Tibial artery (tissue), 4 donors: ENCODE measurements at regions not wholly inside any gene's neighbourhood (a gene's known extent, or its start where the extent isn't known, plus 50 kb on each side); places are given as distances from the start of the nearest gene placed in this dataset.
"Not testable (repeated sequence)": the region's sequence is repeated elsewhere in the genome, so short reads cannot be mapped to it uniquely, and the experiment has no call there.

ENCODE experiments used
- DNase-seq, 2 donors: peaks; one replicate each; pipeline ENCODE4 v3.0.0-alpha.2; 2019
- H3K27ac ChIP-seq, 2 donors: fragments of 200-600 bp; sonication (generic) in 1 of 2; 1 replicate in 1 of 2; 2 replicates in 1 of 2; pipeline ENCODE4 v1.5.1; 2018 to 2019; ENCODE audit warnings: mild to moderate bottlenecking in 1 of 2
- H3K27me3 ChIP-seq, 2 donors: fragments of 200-600 bp; sonication (generic) in 1 of 2; one replicate each; pipeline versions ENCODE4 v1.5.1 to v1.6.0; 2016 to 2019
- H3K36me3 ChIP-seq, 3 donors: fragments of 200-600 bp; sonication (generic) in 2 of 3; one replicate each; pipeline ENCODE4 v1.5.1; 2016 to 2019; ENCODE audit warnings: mild to moderate bottlenecking in 2 of 3
- H3K4me1 ChIP-seq, 4 donors: fragments of 200-600 bp; sonication (generic) in 2 of 4; 1 replicate in 3 of 4; 2 replicates in 1 of 4; pipeline ENCODE4 v1.5.1; 2016 to 2019
- H3K4me3 ChIP-seq, 2 donors: fragments of 200-600 bp; sonication (generic) in 1 of 2; 1 replicate in 1 of 2; 2 replicates in 1 of 2; pipeline ENCODE4 v1.5.1; 2018 to 2019; ENCODE audit warnings: mild to moderate bottlenecking in 2 of 2
- H3K9me3 ChIP-seq, 3 donors: fragments of 200-600 bp; sonication (generic) in 1 of 3; one replicate each; pipeline ENCODE4 v1.5.1; 2016 to 2019
- intact Hi-C: fragments of 100-400 bp; cut with DNase I; formaldehyde crosslinking; loops from one replicate; pipeline ENCODE4 v1.15.0; 2023; ENCODE audit warnings: low total_unique reads
- TF ChIP-seq, protein P1 (sequence below), 2 experiments: fragments of 200-600 bp in 1 of 2; fragments of 450-650 bp in 1 of 2; IDR thresholded peaks; one replicate each; pipeline ENCODE4 v1.5.1; 2017 to 2019; ENCODE audit warnings: antibody characterized with exemption in 2 of 2, mild to moderate bottlenecking in 1 of 2, moderate library complexity in 1 of 2

DNA sequence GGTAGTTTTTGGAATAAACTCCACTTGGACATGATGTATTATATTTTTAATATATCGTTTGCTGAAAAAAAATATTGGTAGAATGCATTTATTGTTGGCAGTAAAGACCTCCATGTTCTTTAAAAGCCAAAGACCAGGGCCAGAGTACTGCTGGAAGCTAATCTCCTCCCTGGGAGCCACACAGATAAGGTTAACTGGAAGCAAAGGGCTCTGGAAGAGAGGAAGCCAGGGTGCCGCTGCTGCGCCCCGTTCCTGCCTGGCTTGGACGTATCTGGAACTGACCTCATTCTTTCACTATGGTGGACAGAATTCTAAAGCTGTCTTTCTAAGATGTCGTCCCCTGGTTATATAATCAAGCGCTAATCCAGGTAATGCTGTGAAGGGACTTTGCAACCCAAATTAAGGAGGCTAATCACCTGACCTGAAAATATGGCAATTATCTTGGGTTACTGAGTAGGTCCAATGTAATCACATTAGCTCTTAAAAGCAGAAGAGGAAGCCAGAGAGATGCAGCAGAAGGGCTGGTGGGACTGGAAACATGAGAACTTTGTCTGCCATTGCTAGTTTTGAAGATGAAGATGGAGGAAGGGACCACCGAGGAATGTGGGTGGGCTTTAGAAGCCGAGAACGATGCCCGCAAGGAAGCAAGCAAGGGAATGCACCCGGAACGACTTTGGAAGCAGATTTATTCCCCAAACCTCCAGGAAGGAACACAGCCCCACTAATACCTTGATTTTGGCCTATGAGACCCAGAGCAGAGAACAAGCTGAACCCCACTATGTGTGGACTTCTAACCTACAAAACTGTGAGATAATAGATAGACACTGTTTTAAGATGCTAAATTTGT, 167.7 kb upstream of the KCNJ15 start:
- intact Hi-C loops = no loop called here
- Histone ChIP-seq H3K9me3 (no peaks in the 10 kb centered on the region), H3K36me3 (no peaks in the 10 kb centered on the region), H3K4me3 (no peak overlapping the region), H3K27me3 (peaks cover 0 to 5% of the 10 kb centered on the region in 2 donors), H3K27ac (no peak overlapping the region), H3K4me1 (no peaks in the 10 kb centered on the region)
- DNase-seq = no peak
- TF ChIP-seq, protein P1, sequence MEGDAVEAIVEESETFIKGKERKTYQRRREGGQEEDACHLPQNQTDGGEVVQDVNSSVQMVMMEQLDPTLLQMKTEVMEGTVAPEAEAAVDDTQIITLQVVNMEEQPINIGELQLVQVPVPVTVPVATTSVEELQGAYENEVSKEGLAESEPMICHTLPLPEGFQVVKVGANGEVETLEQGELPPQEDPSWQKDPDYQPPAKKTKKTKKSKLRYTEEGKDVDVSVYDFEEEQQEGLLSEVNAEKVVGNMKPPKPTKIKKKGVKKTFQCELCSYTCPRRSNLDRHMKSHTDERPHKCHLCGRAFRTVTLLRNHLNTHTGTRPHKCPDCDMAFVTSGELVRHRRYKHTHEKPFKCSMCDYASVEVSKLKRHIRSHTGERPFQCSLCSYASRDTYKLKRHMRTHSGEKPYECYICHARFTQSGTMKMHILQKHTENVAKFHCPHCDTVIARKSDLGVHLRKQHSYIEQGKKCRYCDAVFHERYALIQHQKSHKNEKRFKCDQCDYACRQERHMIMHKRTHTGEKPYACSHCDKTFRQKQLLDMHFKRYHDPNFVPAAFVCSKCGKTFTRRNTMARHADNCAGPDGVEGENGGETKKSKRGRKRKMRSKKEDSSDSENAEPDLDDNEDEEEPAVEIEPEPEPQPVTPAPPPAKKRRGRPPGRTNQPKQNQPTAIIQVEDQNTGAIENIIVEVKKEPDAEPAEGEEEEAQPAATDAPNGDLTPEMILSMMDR (IDR thresholded peaks at IDR 0.05) = no peak

DNA sequence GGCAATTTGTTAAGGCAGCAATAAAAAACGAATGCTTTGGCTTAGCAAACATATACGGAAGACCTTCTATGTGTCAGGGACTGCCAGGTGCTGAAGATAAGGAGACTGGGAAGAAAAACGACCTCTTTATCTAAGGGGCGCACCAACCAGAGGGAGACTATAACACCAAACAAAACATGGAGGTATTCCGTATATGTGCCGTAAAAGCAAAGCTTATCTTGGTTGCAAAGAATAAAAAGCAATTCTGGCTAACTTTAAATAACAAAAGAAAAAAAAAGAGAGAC, 167.1 kb upstream of the KCNJ15 start:
- H3K9me3 ChIP-seq = no peaks in the 10 kb centered on the region
- TF ChIP-seq, protein P1 (IDR thresholded peaks at IDR 0.05) = no peak
- intact Hi-C loops = no loop called here

DNA sequence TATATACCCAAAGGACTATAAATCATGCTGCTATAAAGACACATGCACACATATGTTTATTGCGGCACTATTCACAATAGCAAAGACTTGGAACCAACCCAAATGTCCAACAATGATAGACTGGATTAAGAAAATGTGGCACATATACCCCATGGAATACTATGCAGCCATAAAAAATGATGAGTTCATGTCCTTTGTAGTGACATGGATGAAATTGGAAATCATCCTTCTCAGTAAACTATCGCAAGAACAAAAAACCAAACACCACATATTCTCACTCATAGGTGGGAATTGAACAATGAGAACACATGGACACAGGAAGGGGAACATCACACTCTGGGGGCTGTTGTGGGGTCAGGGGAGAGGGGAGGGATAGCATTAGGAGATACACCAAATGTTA, 165.7 kb upstream of the KCNJ15 start:
- H3K4me3 ChIP-seq, intact Hi-C loops, H3K27ac ChIP-seq, H3K4me1 ChIP-seq, DNase-seq, H3K27me3 ChIP-seq, H3K36me3 ChIP-seq, H3K9me3 ChIP-seq: not testable (repeated sequence)

More for the DNA sequence above, 167.1 kb upstream of the KCNJ15 start:
- Histone ChIP-seq H3K27ac (no peak overlapping the region), H3K4me3 (no peak overlapping the region), H3K36me3 (no peaks in the 10 kb centered on the region), H3K27me3 (peaks cover 0 to 9% of the 10 kb centered on the region in 2 donors), H3K4me1 (no peaks in the 10 kb centered on the region)
- DNase-seq = no peak

DNA sequence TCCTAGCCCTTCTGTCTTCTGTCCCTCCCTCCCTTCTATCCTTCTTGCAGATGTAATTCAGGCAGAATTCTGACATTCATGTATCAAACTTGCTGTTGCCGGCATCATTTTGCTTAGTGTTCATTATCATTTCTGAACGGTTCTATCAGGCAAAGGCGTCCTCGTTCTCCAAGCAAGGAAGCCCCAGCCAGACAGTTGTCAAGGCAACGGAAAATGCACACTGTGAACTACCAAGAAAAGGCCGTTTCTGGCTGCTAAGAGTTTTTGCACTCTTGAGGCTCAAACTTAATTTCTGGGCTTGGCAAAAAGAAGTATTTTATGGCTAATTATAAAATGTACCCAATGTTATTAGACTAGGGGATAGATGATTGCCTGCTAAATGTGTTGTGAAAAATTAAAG, 164.7 kb upstream of the KCNJ15 start:
- Histone ChIP-seq H3K4me3 (no peak overlapping the region), H3K27me3 (peaks cover 0 to 9% of the 10 kb centered on the region in 2 donors), H3K4me1 (no peaks in the 10 kb centered on the region), H3K36me3 (no peaks in the 10 kb centered on the region), H3K9me3 (peaks cover 0 to 4% (median 0%) of the 10 kb centered on the region in 3 donors), H3K27ac (no peak overlapping the region)
- DNase-seq = no peak
- intact Hi-C loops = no loop called here
- TF ChIP-seq, protein P1 (IDR thresholded peaks at IDR 0.05) = no peak

DNA sequence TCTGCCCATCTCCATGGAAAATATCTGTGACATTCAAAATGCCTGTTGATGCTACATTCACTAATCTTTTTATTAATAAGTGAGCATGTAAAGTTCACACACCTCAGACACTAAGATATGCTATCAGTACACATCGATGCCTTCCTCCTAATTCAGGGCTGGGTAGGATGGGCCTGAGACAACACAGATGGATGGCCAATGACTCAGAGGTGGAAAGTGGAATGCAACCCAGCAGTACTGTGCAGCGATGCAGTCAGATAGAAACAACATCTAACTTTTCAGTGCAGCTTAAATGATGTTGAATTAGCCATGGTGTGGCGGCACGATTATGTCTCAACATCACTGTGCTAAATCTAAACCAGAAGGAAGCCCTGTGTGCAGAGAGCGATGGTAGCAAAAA, 161.6 kb upstream of the KCNJ15 start:
- Histone ChIP-seq H3K4me1 (no peaks in the 10 kb centered on the region), H3K27ac (no peak overlapping the region), H3K9me3 (peaks cover 0 to 6% (median 0%) of the 10 kb centered on the region in 3 donors), H3K27me3 (peaks cover 0 to 9% of the 10 kb centered on the region in 2 donors), H3K4me3 (no peak overlapping the region), H3K36me3 (no peaks in the 10 kb centered on the region)
- intact Hi-C loops = no loop called here
- DNase-seq = no peak
- TF ChIP-seq, protein P1 (IDR thresholded peaks at IDR 0.05) = no peak

DNA sequence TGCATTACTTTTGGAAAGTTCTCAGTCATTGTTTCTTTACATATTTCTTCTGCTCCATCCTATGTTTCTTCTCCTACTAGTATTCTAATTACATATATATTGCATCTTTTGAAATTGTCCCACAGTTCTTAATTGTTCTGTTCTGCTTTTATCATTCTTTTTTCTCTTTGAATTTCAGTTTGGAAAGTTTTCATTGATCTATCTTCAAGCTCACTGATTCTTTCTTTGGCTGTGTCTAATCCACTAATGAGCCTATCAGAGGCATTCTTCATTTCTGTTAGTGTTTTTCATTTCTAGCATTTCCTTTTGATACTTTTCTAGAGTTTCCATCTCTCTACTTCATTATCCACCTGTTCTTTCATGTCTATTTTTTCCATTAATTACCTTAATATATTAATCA, 159.0 kb upstream of the KCNJ15 start:
- no peak overlapping the region for H3K4me3 ChIP-seq
- no peak for DNase-seq
- no peaks in the 10 kb centered on the region for H3K36me3 ChIP-seq
- no peaks in the 10 kb centered on the region for H3K4me1 ChIP-seq
- no peak overlapping the region for H3K27ac ChIP-seq
- TF ChIP-seq, protein P1 (IDR thresholded peaks at IDR 0.05) = no peak
- intact Hi-C loops = no loop called here
- peaks cover 0 to 13% of the 10 kb centered on the region in 2 donors for H3K27me3 ChIP-seq
- H3K9me3 ChIP-seq = peaks cover 0 to 6% (median 0%) of the 10 kb centered on the region in 3 donors
